ENCODE measurements at regions not wholly inside any gene's neighbourhood (a gene's known extent, or its start where the extent isn't known, plus 50 kb on each side); places are given as distances from the start of the nearest gene placed in this dataset.
A peak's percentile ranks its signal among the peaks of the same experiment; 100 is the strongest.

DNA sequence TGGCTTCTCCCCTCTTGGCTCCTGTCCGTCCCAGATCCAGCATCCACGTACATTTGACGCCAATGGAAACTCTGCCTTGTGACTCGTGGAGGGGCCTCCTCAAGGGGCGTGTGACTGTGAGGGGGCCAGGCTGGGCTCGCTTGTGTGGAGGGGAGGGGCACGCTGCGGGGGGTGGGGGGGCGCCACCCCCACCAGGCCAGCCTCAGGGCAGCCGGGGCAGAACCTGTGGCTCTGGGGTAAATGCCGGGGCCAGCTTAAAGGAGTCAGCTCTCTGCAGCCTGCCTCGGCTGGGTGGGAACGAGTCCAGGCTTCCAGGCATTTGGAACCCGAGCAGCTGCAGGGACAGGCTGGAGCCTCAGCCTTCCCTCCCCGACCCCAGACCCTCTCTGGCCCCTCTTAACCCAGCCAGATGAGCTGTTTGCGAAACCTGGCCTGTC lies 94.1 kb downstream of the SIK1 start:
- no peak for DNase-seq (ENCODE audit: low spot score)

DNA sequence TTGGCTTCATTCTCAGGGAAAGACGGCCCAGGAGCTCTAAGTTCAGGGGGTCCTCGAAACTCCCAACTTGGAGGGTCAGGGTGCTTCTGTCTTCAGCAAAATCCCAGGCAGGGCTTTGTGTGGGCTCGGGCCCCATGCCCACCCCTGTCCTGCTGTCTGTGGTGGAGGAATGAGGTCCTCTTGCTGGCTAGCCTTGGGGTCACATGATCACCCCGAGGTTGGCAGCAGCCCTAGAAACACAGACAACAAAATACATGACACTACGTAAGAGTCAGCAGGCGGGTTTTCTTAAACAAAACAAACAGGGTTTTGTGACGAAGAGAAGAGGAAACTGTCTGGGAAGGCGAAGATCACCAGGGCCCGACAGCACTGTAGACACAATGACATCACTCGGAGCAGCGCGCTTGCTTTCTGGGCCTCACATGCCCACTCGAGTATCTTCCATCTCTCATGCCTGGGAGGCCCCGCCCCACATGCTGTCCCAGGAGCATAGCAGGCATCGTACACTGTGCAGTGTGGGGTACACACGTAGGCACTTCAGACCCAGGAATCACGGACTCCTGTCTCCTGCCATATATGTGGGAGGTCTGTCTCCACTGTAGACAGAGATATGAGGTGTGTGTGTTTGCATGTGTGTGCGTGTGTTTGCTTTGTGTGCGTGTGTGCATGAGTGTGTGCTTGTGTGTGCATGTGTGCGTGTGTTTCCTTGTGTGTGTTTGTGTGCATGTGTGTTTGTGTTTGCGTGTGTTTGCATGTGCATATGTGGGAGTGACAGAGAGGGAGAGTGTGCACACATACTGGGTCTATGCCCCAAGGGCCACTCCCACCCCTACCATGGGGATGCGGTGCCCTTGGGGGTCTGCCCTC lies 94.7 kb downstream of the SIK1 start:
- DNase-seq (ENCODE audit: low spot score): peak; percentile 95

DNA sequence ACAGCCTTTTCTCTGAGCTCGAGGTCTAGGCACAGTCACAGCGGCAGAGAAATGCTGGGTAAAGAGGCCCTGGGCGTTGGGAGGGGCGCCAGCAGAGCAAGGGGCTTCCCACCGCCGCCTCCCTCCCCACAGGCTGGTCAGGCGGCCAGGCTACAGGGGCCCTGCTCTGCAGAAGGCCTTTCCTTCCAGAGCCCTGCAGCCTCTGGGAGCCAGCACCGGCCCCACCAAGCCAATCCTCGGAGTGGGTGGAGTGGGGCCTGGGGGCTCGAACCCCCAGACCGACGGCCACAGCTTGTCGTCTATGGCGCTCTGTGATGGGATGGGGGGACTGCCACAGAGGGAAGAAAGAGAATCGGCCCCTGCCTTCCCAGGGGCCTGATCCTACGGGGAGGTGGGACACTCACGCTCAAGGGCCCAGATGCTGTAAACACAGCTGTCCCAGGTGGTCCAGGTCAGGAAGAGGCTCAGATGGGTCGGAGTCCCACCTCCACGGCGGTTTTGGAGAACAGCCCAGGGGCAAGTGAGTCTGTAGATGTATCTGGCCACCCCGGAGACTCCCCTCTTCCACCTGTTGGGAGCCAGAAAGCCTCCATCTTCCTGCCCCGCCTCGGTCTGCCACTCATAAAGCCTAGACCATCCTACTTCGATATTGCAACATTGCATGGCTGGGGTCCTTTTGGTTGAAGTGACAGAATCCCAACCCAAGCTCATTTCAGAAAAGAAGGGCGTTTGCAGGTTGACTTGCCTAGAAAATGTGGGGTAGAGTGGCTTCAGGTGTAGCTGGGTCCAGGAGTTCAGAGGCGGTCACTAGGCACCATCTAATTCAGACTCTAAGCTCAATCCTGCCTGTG lies 95.6 kb downstream of the SIK1 start:
- no peak for DNase-seq (ENCODE audit: low spot score)

DNA sequence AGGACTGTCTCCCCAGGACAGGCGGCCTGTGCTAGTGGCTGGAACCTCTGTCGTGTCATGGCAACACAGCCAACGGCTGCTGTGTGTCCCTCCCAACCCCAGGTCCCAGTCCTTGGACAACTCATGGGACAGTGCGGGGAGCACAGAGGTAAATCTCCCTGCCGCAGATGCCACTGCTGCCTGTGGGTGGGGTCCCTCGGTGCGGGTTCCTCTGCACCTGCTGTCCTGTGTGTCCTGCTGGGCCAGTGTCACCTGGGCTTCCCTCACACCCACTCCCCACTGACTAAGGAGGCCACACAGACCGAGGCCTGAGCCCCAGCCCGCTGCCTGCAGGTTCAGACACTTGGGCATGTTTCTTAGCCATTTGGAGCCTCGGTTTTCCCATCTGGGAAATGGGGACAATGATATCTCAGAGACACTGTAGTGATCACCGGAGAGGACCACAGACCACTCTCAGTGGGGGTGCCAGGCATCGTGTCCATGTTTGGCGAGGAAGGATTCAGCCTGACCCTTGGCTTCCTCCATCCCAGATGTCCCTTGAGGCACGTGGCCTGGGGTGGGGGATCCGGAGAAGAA lies 96.5 kb downstream of the SIK1 start:
- DNase-seq (ENCODE audit: low spot score): no peak

DNA sequence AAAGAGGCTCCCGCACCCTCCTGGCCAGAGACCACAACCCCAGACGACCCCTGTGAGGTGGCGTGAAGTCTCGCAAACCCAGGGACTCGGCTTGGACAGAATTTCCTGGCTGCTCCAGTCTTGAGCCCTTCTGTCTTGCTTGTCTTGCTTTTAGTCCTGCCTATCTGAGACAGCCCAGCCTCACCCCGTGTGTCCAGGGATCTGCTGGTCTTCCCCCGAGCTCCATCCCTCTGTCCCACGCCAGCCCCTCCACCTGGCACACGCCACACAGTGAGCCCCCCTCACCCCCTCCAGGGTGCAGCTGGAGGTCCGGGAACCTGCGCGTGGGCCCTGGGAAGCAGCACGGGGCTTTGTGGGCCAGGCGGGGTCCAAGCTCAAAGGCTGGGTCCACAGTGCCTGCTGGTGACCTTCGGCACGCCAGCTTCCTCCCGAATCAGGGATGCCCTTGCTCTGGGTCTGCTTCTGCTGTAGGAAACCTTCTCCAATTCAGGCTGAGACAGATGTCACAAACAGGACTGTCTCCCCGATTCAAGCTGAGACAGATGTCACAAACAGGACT lies 97.1 kb downstream of the SIK1 start:
- DNase-seq (ENCODE audit: low spot score): no peak

DNA sequence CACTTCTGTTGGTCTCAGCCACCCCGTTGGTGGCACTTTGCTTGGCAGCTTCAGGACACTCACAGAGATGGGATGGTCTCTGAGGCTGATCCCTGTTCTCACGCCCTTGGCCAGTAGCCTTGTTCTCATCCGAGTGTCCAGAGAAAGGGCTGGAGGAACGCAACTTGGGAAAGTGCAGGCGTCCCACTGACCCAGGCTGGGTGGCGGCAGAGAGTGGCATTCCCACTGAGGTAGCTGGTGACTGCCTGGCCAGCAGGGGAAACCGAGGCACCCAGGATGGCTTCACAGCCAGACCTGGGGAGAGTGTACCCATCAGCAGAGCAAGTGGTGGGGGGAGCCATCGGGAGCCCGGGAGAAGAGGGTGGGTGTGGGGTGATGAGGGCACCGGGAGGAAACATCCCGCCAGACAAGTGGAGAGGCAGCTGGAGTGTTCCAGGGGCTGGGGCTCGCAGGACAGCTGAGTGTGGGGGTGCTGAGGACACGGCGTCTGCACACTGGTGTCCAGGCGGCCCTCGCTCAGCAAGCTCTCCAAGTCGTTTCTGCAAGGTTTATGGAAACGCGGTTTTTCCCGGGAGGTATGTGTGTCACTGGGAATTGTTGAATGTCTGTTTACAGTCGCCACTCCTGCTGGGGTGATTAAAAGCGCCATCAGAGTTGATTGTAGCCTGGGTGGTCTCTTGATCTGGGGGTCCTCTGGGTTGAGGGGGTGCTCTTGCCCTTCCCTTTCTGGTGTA lies 97.8 kb downstream of the SIK1 start:
- no peak for DNase-seq (ENCODE audit: low spot score)

DNA sequence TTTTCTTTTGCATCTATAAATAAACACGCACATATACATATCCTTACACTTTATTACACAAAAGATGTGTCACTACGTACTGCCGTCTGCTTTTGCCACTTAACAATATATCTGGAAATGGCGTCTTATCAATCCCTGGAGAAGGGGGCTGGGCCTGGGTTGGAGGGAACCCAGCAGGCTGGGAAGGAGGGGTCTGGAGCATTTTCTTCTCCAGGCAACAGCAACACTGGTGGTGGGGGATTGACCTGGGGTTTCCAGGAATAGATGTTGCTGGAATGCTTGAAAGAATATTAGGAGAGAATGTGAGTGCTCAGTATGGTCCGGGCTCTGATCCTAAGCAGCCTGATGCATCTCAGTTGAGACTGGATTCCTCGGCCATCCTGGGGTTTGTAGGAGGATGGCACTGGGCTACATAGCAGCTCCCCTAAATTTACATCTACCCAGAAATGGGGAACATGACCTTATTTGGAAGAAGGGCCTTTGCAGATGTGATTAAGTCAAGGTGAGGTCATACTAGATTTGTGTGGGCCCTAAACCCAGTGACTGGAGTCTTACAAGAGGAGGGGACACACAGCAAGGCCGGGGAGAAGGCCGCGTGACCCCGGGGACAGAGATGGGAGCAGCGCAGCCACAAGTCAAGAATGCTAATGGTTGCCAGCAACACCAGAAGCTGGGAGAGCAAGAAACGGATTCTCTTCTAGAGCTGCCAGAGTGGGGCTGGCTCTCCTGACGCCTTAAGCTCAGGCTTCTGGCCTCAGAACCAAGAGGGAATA lies 98.6 kb downstream of the SIK1 start:
- DNase-seq (ENCODE audit: low spot score): no peak

DNA sequence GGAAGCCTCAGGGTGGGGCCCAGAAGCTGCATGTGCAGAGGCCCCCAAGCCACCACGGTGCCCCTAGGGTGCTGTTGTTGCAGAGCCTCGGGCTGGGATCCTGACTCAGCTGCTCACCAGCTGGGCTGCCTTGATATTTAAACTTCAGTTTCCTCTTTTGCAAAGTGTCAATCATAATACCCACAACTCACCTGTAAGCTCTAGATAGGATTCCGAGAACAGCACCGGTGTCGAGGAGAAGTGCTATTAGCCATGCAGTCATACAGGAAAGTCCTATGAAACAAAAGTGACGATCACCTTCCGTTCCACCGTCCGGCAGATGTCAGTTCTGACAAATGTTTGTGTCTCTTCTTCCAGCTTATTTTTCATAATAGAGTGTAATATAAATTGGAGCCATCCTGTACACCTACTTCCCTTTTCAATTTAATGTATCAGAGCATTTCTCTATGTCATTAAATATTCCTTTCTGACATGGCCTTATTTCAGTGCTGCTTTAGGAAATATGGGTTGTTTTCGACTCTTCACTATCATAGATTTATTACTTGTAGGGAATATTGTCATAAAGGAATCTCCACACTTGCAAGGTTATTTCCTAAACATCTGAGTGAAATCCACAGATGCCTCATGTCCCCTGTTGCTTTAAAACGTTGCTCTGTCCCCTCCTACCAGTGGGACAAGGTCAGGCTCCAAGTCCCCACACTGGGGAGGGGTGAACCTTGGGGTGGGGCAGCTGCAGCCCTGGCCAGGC lies 100.8 kb downstream of the SIK1 start:
- DNase-seq (ENCODE audit: low spot score): no peak

DNA sequence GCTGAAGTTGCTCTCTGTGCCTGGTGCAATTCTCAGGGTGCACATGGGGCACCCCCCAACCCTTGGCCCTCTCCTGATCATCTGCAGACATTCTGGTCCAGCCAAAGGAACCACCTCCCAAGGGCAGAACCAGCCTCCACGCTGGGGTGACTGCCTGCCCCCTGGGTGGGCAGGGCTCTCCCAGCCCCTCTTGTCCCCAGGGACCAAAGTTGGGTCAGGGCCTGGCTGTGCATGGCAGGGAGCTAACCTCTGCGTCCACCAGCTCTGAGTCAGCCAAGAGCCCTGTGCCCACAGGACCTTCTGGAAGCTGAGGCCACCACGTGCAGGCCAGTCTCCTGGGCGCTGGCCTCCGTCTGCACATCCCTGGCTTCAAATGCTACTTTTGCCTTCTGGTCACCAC lies 101.9 kb downstream of the SIK1 start:
- no peak for DNase-seq (ENCODE audit: low spot score)

DNA sequence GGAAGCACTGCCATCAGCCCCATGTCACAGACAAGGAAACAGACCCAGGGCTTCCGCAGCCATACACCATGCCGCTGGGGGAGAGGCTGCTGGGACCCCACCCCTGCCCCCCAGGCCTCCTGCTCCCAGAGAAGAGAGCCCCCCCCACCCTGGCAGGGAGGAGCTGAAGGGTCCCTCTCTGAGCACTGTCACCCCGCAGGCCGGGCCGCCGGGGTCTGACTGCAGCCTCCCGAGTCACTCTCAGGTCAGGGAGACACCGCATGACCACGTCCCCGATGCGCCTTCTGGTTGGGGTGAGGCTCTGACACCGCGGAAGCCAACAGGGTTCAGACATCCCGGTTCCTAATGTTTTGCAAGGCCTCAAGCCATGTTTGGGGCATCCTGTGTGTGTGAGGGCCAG lies 102.3 kb downstream of the SIK1 start:
- DNase-seq (ENCODE audit: low spot score): no peak

DNA sequence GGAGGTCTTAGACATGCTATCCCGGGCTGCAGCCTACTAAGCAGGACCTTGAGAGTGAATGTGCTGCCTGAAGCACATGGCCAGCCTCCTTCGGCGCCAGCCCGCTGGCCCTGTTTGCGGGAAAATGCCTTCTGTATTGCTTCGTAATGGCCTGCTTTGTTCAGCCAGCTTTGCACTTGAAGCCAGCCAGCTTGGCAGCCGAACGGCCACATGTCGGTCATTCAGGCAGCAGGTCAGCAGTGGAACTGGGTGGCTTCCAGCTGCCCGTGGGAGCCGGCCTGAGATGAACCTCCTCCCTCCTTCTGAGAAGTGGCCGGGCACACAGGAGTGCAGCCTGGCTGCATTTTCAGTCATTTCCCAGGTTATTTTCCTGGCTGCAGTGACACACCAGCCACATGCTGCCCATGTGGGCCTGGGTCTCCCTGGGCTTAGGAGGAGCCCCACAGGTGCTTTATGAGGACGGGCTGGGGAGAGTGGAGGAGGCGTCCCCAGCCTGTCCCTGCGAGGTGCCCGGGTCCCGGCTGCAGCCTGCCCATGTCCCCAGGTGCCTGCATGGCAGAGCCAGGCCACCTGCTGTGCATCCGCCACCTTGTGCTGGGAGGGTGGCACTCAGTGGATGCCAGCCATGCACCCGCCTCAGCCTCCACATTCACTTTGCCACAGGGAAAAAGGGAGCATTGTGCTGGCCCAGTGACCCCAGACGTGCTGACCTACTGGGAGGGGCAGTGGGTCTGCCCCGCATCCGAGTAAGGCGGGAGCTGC lies 103.5 kb downstream of the SIK1 start:
- DNase-seq (ENCODE audit: low spot score): peak; percentile 89

DNA sequence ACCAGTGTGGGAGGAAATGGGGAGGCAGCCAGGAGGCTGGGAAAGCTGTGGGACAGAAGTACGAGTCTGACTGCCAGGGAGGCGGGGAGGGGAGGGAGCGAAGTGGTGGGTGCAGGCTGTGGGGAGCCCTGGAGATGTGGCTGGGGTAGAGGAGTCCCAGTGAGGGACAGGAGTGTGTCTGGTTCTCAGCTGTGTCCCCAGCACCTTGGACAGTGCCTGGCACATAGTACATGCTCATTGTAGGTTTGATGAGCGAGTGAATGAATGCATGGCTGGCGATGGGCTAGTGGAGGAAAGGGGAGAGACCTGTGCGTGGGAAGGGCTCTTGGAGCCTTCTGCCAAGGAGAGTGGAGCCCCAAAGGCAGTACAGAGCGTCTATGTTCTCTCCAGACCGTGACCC lies 104.1 kb downstream of the SIK1 start:
- no peak for DNase-seq (ENCODE audit: low spot score)

DNA sequence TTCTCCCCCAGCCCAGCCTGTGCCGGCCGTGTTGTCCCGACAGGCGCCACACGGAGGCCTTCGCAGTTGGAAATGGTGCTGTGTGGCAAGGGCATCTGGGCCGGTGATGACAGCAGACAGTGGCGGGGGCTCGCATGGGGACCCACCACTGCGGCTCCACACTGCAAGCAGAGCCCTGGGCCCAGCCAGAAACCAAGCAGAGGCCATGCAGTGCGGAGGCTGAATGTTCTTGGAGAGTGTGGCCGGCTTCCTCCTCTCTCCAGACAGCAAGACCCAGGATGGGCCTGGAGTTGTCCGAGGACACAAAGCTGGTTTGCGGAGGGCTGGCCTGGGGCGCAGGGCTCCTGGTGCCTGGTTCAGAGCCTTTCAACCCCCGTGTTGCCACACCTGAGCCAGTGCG lies 104.6 kb downstream of the SIK1 start:
- DNase-seq (ENCODE audit: low spot score): no peak

DNA sequence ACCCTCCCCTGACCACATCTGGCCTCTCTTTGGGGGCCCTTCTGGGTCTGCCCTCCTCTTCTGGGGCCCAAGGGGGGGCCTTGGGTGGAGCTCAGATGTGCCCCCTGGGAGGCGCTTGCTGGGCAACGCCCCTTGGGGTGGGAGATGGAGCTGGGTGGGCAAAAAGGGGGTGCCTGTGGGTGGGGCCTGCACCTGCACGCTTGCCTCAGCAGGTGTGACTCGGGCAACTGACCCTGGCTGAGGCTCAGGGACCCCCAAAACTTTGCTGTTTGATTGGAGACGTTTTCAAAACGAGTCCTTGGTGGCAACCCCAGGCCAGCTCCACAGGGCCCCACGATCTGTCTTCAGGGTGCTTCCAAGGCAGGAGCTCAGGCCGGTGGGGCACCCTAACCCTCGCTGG lies 105.3 kb downstream of the SIK1 start:
- no peak for DNase-seq (ENCODE audit: low spot score)

DNA sequence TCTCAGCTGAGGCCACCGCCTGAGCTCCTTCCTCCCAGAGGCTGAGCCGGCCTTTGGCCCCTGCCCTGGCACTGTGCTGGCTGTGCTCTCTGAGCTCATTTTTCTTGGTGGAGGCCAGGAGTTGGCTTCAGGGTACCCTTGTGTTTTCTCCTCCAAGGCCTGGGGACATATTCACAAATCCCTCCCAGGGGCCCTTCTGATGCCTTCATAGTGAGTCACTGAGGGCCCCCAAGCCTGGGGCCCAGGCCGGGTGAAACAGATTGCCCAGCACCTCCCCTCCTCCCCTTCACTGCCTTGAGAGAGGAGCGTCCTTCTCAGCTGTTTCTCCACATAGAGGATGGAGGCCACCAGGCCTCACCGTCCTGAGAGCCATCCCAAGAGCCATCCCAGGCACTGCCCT lies 105.8 kb downstream of the SIK1 start:
- DNase-seq (ENCODE audit: low spot score): no peak

DNA sequence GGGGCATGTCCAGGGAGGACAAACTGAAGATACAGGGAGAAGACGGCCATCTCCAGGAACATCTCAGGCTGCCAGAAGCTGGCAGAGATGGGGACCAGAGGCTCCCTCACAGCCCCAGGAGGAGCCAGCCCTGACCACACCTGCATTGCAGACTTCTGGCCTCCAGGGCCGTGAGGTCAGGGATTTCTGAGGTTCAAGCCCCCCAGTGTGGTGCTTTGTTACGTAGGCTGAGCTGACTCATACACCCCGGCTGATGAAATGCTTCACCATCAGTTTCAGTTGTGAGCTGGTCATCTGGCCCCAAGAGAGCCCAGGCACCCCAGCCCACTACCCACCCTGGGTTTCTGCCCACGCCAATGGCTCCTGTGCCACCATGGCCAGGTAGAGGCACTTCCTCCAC lies 106.4 kb downstream of the SIK1 start:
- no peak for DNase-seq (ENCODE audit: low spot score)

DNA sequence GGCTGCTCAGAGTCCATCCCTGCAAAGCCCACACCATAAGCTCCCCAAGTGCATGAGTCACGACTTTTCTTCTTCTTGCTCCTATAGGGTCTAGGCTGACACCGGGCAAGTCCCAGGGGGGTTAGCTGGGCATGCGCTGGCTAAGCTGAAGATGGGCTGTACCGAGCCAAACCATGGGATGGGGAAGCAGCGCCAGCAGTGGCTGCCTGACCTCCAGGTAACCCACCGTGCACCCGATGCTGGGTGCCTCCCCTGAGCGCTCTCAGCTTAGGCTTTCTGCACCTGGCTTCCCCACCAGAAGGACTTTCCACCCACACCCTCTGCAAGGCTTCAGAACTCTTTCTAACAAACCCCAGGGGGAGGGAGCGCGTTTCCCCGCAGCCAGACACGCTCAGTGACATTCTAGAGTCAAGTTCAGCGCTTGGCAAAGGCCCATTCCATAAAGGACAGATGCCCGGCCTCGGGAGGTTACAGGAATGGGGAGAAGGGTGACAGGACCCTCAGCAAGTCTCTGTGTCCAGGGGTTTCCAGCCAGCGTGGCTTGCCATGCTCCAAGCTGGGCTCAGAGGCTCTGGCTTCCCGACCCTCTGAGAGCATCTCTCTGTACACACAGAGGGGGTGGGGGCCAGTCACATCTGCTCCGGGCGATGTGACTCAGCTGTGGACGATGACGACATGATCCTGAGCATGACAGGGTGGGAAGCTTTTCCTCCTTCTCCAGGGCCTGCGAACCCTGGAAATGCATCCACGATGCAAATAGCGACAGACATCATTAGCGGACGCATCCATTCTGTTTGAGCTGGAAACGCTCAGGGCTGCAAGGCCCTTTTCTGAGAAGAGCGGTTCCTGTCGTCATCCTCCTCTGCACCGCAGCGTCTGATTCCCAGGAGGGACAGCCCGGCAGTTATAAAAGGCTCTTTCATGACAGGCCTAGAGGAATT lies 107.8 kb downstream of the SIK1 start:
- DNase-seq (ENCODE audit: low spot score): no peak

DNA sequence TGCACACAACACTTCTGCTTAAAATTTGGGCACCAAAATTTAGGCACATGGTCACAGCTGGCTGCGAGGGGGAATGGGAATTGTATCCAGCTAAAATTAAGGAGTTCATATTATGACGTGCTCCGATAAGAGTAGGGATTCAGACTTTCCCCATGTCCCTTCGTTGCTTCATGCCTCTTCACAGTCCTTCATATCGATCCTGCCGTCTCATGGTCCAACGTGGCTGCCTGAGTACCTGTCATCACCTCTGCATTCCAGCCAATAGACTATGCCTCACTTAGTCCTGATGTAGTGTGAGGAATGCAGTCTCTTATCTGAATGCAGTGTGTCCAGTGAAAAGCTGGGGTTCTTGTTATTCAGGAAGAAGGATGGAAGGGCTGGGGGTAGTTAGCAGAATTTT lies 108.6 kb downstream of the SIK1 start:
- no peak for DNase-seq (ENCODE audit: low spot score)

All from pons (tissue), 1 donor.